Fibroblast of gingiva (primary cell): ENCODE measurements at regions not wholly inside any gene's neighbourhood (a gene's known extent, or its start where the extent isn't known, plus 50 kb on each side); places are given as distances from the start of the nearest gene placed in this dataset.

Experiments used
- DNase-seq: peaks from one replicate; pipeline ENCODE4 v3.0.0-alpha.2; 2011; ENCODE audit warnings: low read depth

GRCh38 chr2:14350856-14351255 lies 281.7 kb upstream of the LRATD1 start:
- DNase-seq, result no peak

- DNase-seq, result no peak
These were observed 280.4 kb upstream of the LRATD1 start for GRCh38 chr2:14352067-14352466.

- DNase-seq, result no peak
These were observed 278.3 kb upstream of the LRATD1 start for GRCh38 chr2:14354231-14354630.

GRCh38 chr2:14355102-14355501 lies 277.4 kb upstream of the LRATD1 start:
- no peak for DNase-seq

GRCh38 chr2:14358339-14358738 lies 274.2 kb upstream of the LRATD1 start:
- no peak for DNase-seq

- no peak for DNase-seq
These were observed 273.7 kb upstream of the LRATD1 start for GRCh38 chr2:14358774-14359173.

- DNase-seq, result no peak
These were observed 269.4 kb upstream of the LRATD1 start for GRCh38 chr2:14363137-14363536.

GRCh38 chr2:14363976-14364375 lies 268.5 kb upstream of the LRATD1 start:
- no peak for DNase-seq

- no peak for DNase-seq
These were observed 268.0 kb upstream of the LRATD1 start for GRCh38 chr2:14364471-14364870.

GRCh38 chr2:14385043-14385442 lies 247.5 kb upstream of the LRATD1 start:
- DNase-seq, result no peak

GRCh38 chr2:14387332-14387731 lies 245.2 kb upstream of the LRATD1 start:
- no peak for DNase-seq

- no peak for DNase-seq
These were observed 243.8 kb upstream of the LRATD1 start for GRCh38 chr2:14388724-14389123.

GRCh38 chr2:14396533-14397083 lies 235.9 kb upstream of the LRATD1 start:
- no peak for DNase-seq

GRCh38 chr2:14398641-14399040 lies 233.9 kb upstream of the LRATD1 start:
- no peak for DNase-seq

- no peak for DNase-seq
These were observed 230.6 kb upstream of the LRATD1 start for GRCh38 chr2:14401873-14402272.

- no peak for DNase-seq
These were observed 223.8 kb upstream of the LRATD1 start for GRCh38 chr2:14408695-14409094.

- no peak for DNase-seq
These were observed 215.0 kb upstream of the LRATD1 start for GRCh38 chr2:14417551-14417950.

GRCh38 chr2:14418115-14418514 lies 214.4 kb upstream of the LRATD1 start:
- no peak for DNase-seq

GRCh38 chr2:14420851-14421250 lies 211.7 kb upstream of the LRATD1 start:
- DNase-seq, result no peak

GRCh38 chr2:14422426-14422825 lies 210.1 kb upstream of the LRATD1 start:
- DNase-seq, result no peak

GRCh38 chr2:14423145-14423906 lies 209.2 kb upstream of the LRATD1 start:
- no peak for DNase-seq

- DNase-seq, result no peak
These were observed 207.8 kb upstream of the LRATD1 start for GRCh38 chr2:14424478-14425390.

GRCh38 chr2:14425869-14426268 lies 206.6 kb upstream of the LRATD1 start:
- no peak for DNase-seq
